ENCODE measurements at regions not wholly inside any gene's neighbourhood (a gene's known extent, or its start where the extent isn't known, plus 50 kb on each side); places are given as distances from the start of the nearest gene placed in this dataset.

DNA sequence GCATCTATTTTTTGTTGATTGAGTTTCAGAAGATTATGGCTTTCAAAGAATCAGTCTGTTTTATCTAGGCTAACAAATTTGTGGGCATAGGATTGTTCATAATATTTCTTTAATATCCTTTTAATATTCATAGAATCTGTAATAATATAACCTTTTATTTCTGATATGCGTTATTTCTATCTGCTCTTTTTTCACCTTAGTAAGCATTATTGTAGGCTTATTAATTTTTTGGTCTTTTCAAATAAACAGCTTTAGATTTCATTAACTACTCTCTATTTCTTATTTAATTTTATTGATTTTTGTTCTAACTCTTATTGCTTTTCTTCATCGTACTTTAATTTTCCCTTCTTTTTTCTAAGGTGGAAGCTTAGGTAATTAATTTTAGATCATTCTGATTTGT lies 1614.4 kb upstream of the DDX18 start:
- SMC1A ChIA-PET (ENCODE audit: uncharacterized antibody, unreplicated experiment) = no interaction called here
- intact Hi-C loops (cut with micrococcal nuclease; ENCODE audit: unreplicated experiment) (no loop called here), in situ Hi-C loops (cut with MboI) (no loop called here)
- Histone ChIP-seq H3K9me3 (replicated peaks; ENCODE audit: control insufficient read depth, insufficient read depth, low read length) (no peaks in the 10 kb centered on the region), H3K4me1 (ENCODE audit: control insufficient read depth, insufficient read depth, low read length) (no peaks in the 10 kb centered on the region), H3K79me2 (ENCODE audit: control insufficient read depth, insufficient read depth, low read length) (no peaks in the 10 kb centered on the region), H3K27me3 (replicated peaks in 1 of 2; ENCODE audit: control insufficient read depth in 2 of 2, insufficient read depth in 2 of 2, low read length in 1 of 2) (no peaks in the 10 kb centered on the region), H3K36me3 (ENCODE audit: control insufficient read depth in 2 of 2, insufficient read depth in 2 of 2, low read length in 1 of 2) (no peaks in the 10 kb centered on the region), H3K27ac (ENCODE audit: control insufficient read depth, insufficient read depth) (no peak overlapping the region), H4K20me1 (ENCODE audit: control insufficient read depth, insufficient read depth) (no peaks in the 10 kb centered on the region), H3K4me3 (no peak overlapping the region), H3K4me2 (ENCODE audit: control insufficient read depth, insufficient read depth) (no peak overlapping the region), H2AFZ (ENCODE audit: control insufficient read depth, low read depth, low read length) (no peak overlapping the region), H3K9ac (ENCODE audit: control insufficient read depth, insufficient read depth, low read length) (no peak overlapping the region)
- TF ChIP-seq ZZZ3 (IDR thresholded peaks at IDR 0.05; ENCODE audit: control insufficient read depth, insufficient read length, low read depth) (no peak), ZBED1 (IDR thresholded peaks at IDR 0.05; ENCODE audit: borderline replicate concordance) (no peak)
- RAD21 ChIA-PET (ENCODE audit: unreplicated experiment) = no interaction called here
- CTCF ChIA-PET = no interaction called here
- WGBS (ENCODE audit: insufficient coverage, insufficient replicate concordance, low lambda C conversion rate, missing lambda C conversion rate) = 0% methylated on average over 2 of the region's 2 CpGs
- no TSS peak for BruUV-seq (replicated peaks)
- ATAC-seq = no peak
- POLR2A ChIA-PET = no interaction called here
- DNase-seq (ENCODE audit: low read depth, low spot score) = no peak
- FAIRE-seq = no peak

DNA sequence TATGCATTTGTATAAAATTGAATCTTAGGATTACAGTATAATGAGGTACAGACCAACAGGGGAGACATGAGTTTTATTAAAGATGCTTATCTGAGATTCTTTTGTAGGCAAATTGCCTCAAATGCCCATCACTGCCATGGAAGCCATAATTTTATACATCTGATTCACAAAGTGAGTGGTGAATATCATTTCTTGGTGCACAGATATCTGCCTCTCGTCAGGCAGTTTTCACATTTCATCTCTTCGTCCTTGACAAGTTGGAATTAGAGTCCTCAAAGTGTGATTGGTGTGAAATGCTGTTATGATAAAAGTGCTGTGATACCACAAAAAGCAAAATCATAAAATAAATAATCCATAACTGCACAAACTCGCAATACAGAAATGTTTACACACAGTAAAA lies 1602.8 kb upstream of the DDX18 start:
- no TSS peak for BruUV-seq (replicated peaks)
- Histone ChIP-seq H3K36me3 (ENCODE audit: control insufficient read depth in 2 of 2, insufficient read depth in 2 of 2, low read length in 1 of 2) (no peaks in the 10 kb centered on the region), H3K9me3 (replicated peaks; ENCODE audit: control insufficient read depth, insufficient read depth, low read length) (no peaks in the 10 kb centered on the region), H4K20me1 (ENCODE audit: control insufficient read depth, insufficient read depth) (no peaks in the 10 kb centered on the region), H3K4me3 (no peak overlapping the region), H3K9ac (ENCODE audit: control insufficient read depth, insufficient read depth, low read length) (no peak overlapping the region), H3K4me2 (ENCODE audit: control insufficient read depth, insufficient read depth) (no peak overlapping the region), H3K27ac (ENCODE audit: control insufficient read depth, insufficient read depth) (no peak overlapping the region), H3K79me2 (ENCODE audit: control insufficient read depth, insufficient read depth, low read length) (no peaks in the 10 kb centered on the region), H2AFZ (ENCODE audit: control insufficient read depth, low read depth, low read length) (no peak overlapping the region), H3K4me1 (ENCODE audit: control insufficient read depth, insufficient read depth, low read length) (no peaks in the 10 kb centered on the region), H3K27me3 (replicated peaks in 1 of 2; ENCODE audit: control insufficient read depth in 2 of 2, insufficient read depth in 2 of 2, low read length in 1 of 2) (no peaks in the 10 kb centered on the region)
- ATAC-seq = no peak
- no peak for FAIRE-seq
- in situ Hi-C loops (cut with MboI) (no loop called here), intact Hi-C loops (cut with micrococcal nuclease; ENCODE audit: unreplicated experiment) (no loop called here)
- CTCF ChIA-PET = no interaction called here
- SMC1A ChIA-PET (ENCODE audit: uncharacterized antibody, unreplicated experiment) = no interaction called here
- POLR2A ChIA-PET = no interaction called here
- 0% methylated on average over 3 of the region's 3 CpGs for WGBS (ENCODE audit: insufficient coverage, insufficient replicate concordance, low lambda C conversion rate, missing lambda C conversion rate)
- DNase-seq (ENCODE audit: low read depth, low spot score) = no peak
- TF ChIP-seq ZNF217 (IDR thresholded peaks at IDR 0.05) = no peak
- RAD21 ChIA-PET (ENCODE audit: unreplicated experiment) = no interaction called here

Measured in GM12878 (cell line).